ENCODE measurements at regions not wholly inside any gene's neighbourhood (a gene's known extent, or its start where the extent isn't known, plus 50 kb on each side); places are given as distances from the start of the nearest gene placed in this dataset.

GRCh38 chr12:116365114-116365513 is 87.6 kb upstream of the MED13L start:
- H3K4me3 ChIP-seq (ENCODE audit: control insufficient read depth in 2 of 3, extremely low read depth in 1 of 3, insufficient read depth in 2 of 3, low read depth in 1 of 3, low read length in 3 of 3) = no peak overlapping the region
- no peaks in the 10 kb centered on the region for H3K9me3 ChIP-seq (ENCODE audit: control insufficient read depth, low read depth, low read length)
- H3K9ac ChIP-seq (ENCODE audit: control insufficient read depth, extremely low read depth, insufficient read depth, low read length) = no peak overlapping the region
- H3K4me2 ChIP-seq (ENCODE audit: control insufficient read depth, extremely low read depth, insufficient read depth, low read depth, low read length) = no peak overlapping the region
- dilution Hi-C loops (cut with MboI; ENCODE audit: extremely low pct_ligation_motif_present, low sequenced_read_pairs) = no loop called here
- no peak for TF ChIP-seq CTCF (optimal IDR thresholded peaks at IDR 0.05 in 1 of 3, IDR thresholded peaks at IDR 0.05 in 1 of 3, conservative IDR thresholded peaks at IDR 0.05 in 1 of 3; ENCODE audit: extremely low read depth in 1 of 3, insufficient read depth in 2 of 3, low read length in 3 of 3)
- TF ChIP-seq EZH2 (IDR thresholded peaks at IDR 0.05; ENCODE audit: low read length) = no peak
- H3K9me1 ChIP-seq (ENCODE audit: control insufficient read depth, extremely low read depth, insufficient read depth, low read length) = no peaks in the 10 kb centered on the region
- H3K4me1 ChIP-seq (ENCODE audit: control insufficient read depth, extremely low read depth, insufficient read depth, low read length) = no peaks in the 10 kb centered on the region
- H2AFZ ChIP-seq (ENCODE audit: control insufficient read depth, low read length) = no peak overlapping the region
- H4K20me1 ChIP-seq (ENCODE audit: control insufficient read depth, extremely low read depth, insufficient read depth, low read length) = no peaks in the 10 kb centered on the region
- DNase-seq (ENCODE audit: low read depth, low spot score) = no peak
- H3K27ac ChIP-seq (ENCODE audit: control insufficient read depth, insufficient read depth, low read length) = no peak overlapping the region
- FAIRE-seq = no peak
- H3K36me3 ChIP-seq (ENCODE audit: control insufficient read depth in 2 of 2, extremely low read depth in 1 of 2, insufficient read depth in 2 of 2, low read length in 2 of 2) = no peaks in the 10 kb centered on the region
- H3K79me2 ChIP-seq (ENCODE audit: control insufficient read depth, insufficient read depth, low read length) = no peaks in the 10 kb centered on the region
- H3K27me3 ChIP-seq (ENCODE audit: control insufficient read depth, extremely low read depth, insufficient read depth, low read length) = no peaks in the 10 kb centered on the region

GRCh38 chr12:116365606-116366455 is 88.3 kb upstream of the MED13L start:
- no peaks in the 10 kb centered on the region for H3K36me3 ChIP-seq (ENCODE audit: control insufficient read depth in 2 of 2, extremely low read depth in 1 of 2, insufficient read depth in 2 of 2, low read length in 2 of 2)
- FAIRE-seq = no peak
- H3K27ac ChIP-seq (ENCODE audit: control insufficient read depth, insufficient read depth, low read length) = no peak overlapping the region
- no peak overlapping the region for H3K9ac ChIP-seq (ENCODE audit: control insufficient read depth, extremely low read depth, insufficient read depth, low read length)
- H3K27me3 ChIP-seq (ENCODE audit: control insufficient read depth, extremely low read depth, insufficient read depth, low read length) = no peaks in the 10 kb centered on the region
- no peak for DNase-seq (ENCODE audit: low read depth, low spot score)
- H3K79me2 ChIP-seq (ENCODE audit: control insufficient read depth, insufficient read depth, low read length) = no peaks in the 10 kb centered on the region
- no peaks in the 10 kb centered on the region for H4K20me1 ChIP-seq (ENCODE audit: control insufficient read depth, extremely low read depth, insufficient read depth, low read length)
- H3K9me3 ChIP-seq (ENCODE audit: control insufficient read depth, low read depth, low read length) = no peaks in the 10 kb centered on the region
- H3K4me3 ChIP-seq (ENCODE audit: control insufficient read depth in 2 of 3, extremely low read depth in 1 of 3, insufficient read depth in 2 of 3, low read depth in 1 of 3, low read length in 3 of 3) = no peak overlapping the region
- H3K4me1 ChIP-seq (ENCODE audit: control insufficient read depth, extremely low read depth, insufficient read depth, low read length) = no peaks in the 10 kb centered on the region
- no peak overlapping the region for H2AFZ ChIP-seq (ENCODE audit: control insufficient read depth, low read length)
- dilution Hi-C loops (cut with MboI; ENCODE audit: extremely low pct_ligation_motif_present, low sequenced_read_pairs) = no loop called here
- no peak overlapping the region for H3K4me2 ChIP-seq (ENCODE audit: control insufficient read depth, extremely low read depth, insufficient read depth, low read depth, low read length)
- no peak for TF ChIP-seq CTCF (optimal IDR thresholded peaks at IDR 0.05 in 1 of 3, IDR thresholded peaks at IDR 0.05 in 1 of 3, conservative IDR thresholded peaks at IDR 0.05 in 1 of 3; ENCODE audit: extremely low read depth in 1 of 3, insufficient read depth in 2 of 3, low read length in 3 of 3)
- TF ChIP-seq EZH2 (IDR thresholded peaks at IDR 0.05; ENCODE audit: low read length) = no peak
- H3K9me1 ChIP-seq (ENCODE audit: control insufficient read depth, extremely low read depth, insufficient read depth, low read length) = no peaks in the 10 kb centered on the region
